HEK293 (cell line): ENCODE measurements at regions not wholly inside any gene's neighbourhood (a gene's known extent, or its start where the extent isn't known, plus 50 kb on each side); places are given as distances from the start of the nearest gene placed in this dataset.

ENCODE experiments used
- CTCF ChIP-seq: fragments of 450-650 bp; formaldehyde crosslinking; IDR thresholded peaks from 2 replicates; pipeline ENCODE4 v1.5.1; 2016; ENCODE audit warnings: missing biosample characterization, missing genetic modification characterization
- ZNF423 ChIP-seq: fragments of 450-650 bp; formaldehyde crosslinking; IDR thresholded peaks from 2 replicates; pipeline ENCODE4 v1.5.1; 2016; ENCODE audit warnings: missing biosample characterization, missing genetic modification characterization
- ZNF558 ChIP-seq: fragments of 450-650 bp; formaldehyde crosslinking; IDR thresholded peaks from 2 replicates; pipeline ENCODE4 v1.5.1; 2016; ENCODE audit warnings: missing biosample characterization, missing genetic modification characterization

GRCh38 chr2:72001937-72002690, 145.5 kb downstream of the CYP26B1 start:
- TF ChIP-seq CTCF (tag by site-specific recombination), result no peak
- TF ChIP-seq ZNF423, result no peak
- TF ChIP-seq ZNF558, result no peak
